ENCODE measurements at regions not wholly inside any gene's neighbourhood (a gene's known extent, or its start where the extent isn't known, plus 50 kb on each side); places are given as distances from the start of the nearest gene placed in this dataset.

DNA sequence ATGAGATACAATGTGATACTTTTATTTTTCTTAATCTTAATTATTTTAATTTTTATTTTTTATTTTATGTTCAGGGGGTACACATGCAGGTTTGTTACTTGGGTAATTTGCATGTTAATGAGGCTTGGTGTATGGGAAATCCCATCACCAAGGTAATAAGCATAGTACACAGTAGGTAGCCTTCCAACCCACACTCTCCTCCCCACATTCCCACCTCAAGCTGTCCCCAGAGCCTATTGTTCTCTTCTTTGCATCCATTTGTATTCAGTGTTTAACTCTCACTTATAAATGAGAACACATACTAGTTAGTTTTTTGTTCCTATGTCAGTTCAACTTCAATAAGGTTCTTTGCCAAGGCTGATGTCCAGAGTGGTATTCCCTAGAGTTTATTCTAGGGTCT lies 1375.4 kb downstream of the NSUN3 start:
- TF ChIP-seq POLR2A (IDR thresholded peaks at IDR 0.05): no peak
- TF ChIP-seq, protein P1, sequence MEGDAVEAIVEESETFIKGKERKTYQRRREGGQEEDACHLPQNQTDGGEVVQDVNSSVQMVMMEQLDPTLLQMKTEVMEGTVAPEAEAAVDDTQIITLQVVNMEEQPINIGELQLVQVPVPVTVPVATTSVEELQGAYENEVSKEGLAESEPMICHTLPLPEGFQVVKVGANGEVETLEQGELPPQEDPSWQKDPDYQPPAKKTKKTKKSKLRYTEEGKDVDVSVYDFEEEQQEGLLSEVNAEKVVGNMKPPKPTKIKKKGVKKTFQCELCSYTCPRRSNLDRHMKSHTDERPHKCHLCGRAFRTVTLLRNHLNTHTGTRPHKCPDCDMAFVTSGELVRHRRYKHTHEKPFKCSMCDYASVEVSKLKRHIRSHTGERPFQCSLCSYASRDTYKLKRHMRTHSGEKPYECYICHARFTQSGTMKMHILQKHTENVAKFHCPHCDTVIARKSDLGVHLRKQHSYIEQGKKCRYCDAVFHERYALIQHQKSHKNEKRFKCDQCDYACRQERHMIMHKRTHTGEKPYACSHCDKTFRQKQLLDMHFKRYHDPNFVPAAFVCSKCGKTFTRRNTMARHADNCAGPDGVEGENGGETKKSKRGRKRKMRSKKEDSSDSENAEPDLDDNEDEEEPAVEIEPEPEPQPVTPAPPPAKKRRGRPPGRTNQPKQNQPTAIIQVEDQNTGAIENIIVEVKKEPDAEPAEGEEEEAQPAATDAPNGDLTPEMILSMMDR (IDR thresholded peaks at IDR 0.05): no peak
